Osteocyte (in vitro differentiated cells): ENCODE measurements at regions not wholly inside any gene's neighbourhood (a gene's known extent, or its start where the extent isn't known, plus 50 kb on each side); places are given as distances from the start of the nearest gene placed in this dataset.

Source experiments
- DNase-seq: peaks from one replicate; pipeline ENCODE4 v3.0.0; 2021; ENCODE audit warnings: mixed read lengths; ENCODE audit not compliant: unreplicated experiment; ENCODE audit errors: extremely low spot score
- H3K27ac Mint-ChIP-seq: one replicate; pipeline ENCODE4 v1.8.0; 2021; ENCODE audit warnings: mild to moderate bottlenecking, mixed read lengths; ENCODE audit not compliant: unreplicated experiment
- H3K27me3 Mint-ChIP-seq: one replicate; pipeline ENCODE4 v1.8.0; 2021; ENCODE audit warnings: mixed read lengths; ENCODE audit not compliant: unreplicated experiment
- H3K36me3 Mint-ChIP-seq: one replicate; pipeline ENCODE4 v1.8.0; 2021; ENCODE audit warnings: mixed read lengths; ENCODE audit not compliant: unreplicated experiment
- H3K4me1 Mint-ChIP-seq: one replicate; pipeline ENCODE4 v1.8.0; 2021; ENCODE audit warnings: mixed read lengths; ENCODE audit not compliant: unreplicated experiment
- H3K4me3 Mint-ChIP-seq: one replicate; pipeline ENCODE4 v1.8.0; 2021; ENCODE audit warnings: mild to moderate bottlenecking, moderate library complexity, mixed read lengths; ENCODE audit not compliant: unreplicated experiment
- H3K9me3 Mint-ChIP-seq: one replicate; pipeline ENCODE4 v1.8.0; 2021; ENCODE audit warnings: mixed read lengths; ENCODE audit not compliant: unreplicated experiment
- TF ChIP-seq, protein P1 (sequence below): fragments of 200-600 bp; sonication (generic); IDR thresholded peaks from 2 replicates; pipeline ENCODE4 v1.5.0; 2021; ENCODE audit warnings: antibody characterized with exemption, mild to moderate bottlenecking, moderate library complexity

DNA sequence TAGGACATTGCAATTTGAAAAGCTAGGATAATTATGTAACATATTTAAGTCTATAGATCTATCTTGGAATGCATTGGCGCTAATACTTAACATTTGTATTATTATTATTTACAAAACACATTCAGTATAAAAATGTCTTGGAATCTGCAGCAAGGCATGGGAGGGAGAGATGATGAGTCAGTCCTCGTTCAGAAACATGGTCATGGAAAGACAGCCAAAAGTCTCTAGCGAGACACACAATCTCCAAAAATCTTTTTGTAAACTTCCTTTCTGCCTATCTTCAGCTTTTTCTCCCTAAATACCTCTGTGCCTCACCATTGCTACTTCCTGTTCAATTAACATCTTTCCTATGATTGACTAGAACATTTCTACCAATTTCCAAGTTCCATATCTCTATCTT lies 188.4 kb upstream of the CACNA2D1 start:
- Mint-ChIP-seq H3K27me3 (peaks cover 27% of the 10 kb centered on the region), H3K36me3 (no peaks in the 10 kb centered on the region), H3K4me1 (no peaks in the 10 kb centered on the region), H3K9me3 (no peaks in the 10 kb centered on the region), H3K27ac (no peak overlapping the region), H3K4me3 (no peak overlapping the region)
- no peak for DNase-seq
- TF ChIP-seq, protein P1, sequence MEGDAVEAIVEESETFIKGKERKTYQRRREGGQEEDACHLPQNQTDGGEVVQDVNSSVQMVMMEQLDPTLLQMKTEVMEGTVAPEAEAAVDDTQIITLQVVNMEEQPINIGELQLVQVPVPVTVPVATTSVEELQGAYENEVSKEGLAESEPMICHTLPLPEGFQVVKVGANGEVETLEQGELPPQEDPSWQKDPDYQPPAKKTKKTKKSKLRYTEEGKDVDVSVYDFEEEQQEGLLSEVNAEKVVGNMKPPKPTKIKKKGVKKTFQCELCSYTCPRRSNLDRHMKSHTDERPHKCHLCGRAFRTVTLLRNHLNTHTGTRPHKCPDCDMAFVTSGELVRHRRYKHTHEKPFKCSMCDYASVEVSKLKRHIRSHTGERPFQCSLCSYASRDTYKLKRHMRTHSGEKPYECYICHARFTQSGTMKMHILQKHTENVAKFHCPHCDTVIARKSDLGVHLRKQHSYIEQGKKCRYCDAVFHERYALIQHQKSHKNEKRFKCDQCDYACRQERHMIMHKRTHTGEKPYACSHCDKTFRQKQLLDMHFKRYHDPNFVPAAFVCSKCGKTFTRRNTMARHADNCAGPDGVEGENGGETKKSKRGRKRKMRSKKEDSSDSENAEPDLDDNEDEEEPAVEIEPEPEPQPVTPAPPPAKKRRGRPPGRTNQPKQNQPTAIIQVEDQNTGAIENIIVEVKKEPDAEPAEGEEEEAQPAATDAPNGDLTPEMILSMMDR, result no peak

DNA sequence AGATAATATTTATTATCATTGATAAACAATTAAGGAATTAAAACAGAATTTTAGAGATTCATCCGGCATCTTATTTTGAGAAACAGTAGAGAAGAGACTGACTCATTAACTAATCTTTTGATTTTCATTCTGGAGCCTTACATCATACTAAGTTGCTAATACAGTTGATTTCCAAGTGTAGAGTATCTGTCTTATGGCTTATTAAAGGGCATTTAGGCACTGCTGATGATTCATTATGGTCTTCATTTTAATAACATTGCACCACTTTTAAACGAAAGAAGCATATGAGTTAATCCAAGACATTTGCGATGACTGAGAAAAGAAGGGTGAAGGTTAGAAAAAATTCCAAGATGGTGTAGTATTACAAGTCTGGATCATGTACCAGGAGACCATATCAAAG lies 186.0 kb upstream of the CACNA2D1 start:
- TF ChIP-seq, protein P1, result no peak
- Mint-ChIP-seq H3K4me1 (no peaks in the 10 kb centered on the region), H3K36me3 (no peaks in the 10 kb centered on the region), H3K4me3 (no peak overlapping the region), H3K9me3 (no peaks in the 10 kb centered on the region), H3K27me3 (peaks cover 13% of the 10 kb centered on the region), H3K27ac (no peak overlapping the region)
- DNase-seq, result no peak

DNA sequence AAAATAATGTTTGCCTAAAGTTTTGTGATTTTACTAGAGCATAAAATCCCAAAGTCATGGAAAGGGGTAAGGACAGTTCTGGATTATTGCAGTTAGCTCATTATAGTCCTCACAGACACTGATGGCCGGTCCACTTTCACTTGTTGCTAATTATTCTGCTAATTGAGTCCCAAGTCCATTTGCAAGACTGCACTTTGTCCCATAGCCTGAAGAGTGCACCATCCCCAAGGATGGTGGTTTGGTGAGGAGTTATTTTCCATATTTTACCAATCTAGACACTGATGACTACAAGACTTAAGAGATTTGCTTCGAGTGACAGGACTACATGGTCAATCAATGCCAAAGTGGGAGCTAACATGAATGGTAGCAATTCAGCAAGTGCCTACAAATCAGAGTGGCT lies 181.8 kb upstream of the CACNA2D1 start:
- peaks cover 6% of the 10 kb centered on the region for H3K27me3 Mint-ChIP-seq
- H3K4me1 Mint-ChIP-seq, result no peaks in the 10 kb centered on the region
- TF ChIP-seq, protein P1, result no peak
- no peak overlapping the region for H3K27ac Mint-ChIP-seq
- no peak for DNase-seq
- no peak overlapping the region for H3K4me3 Mint-ChIP-seq
- peaks cover 9% of the 10 kb centered on the region for H3K9me3 Mint-ChIP-seq
- no peaks in the 10 kb centered on the region for H3K36me3 Mint-ChIP-seq

DNA sequence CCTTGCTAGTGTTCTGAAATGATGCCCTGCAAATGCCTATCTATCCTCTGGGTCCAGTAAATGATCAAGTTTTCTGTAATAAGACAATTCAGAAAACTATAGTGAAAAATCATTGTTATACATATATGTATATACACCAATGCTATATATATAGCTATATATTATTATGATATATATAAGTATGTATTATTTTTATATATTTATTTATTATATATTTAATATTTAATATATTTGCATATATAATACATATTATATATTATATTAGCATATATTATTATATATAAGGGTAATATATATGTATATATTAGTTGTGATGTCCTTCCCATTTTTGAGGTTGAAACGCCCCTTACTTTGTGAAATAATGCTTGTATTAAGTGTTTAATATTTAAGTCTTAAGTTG lies 181.4 kb upstream of the CACNA2D1 start:
- no peaks in the 10 kb centered on the region for H3K4me1 Mint-ChIP-seq
- H3K27ac Mint-ChIP-seq, result no peak overlapping the region
- no peak overlapping the region for H3K4me3 Mint-ChIP-seq
- H3K36me3 Mint-ChIP-seq, result no peaks in the 10 kb centered on the region
- DNase-seq, result no peak
- peaks cover 9% of the 10 kb centered on the region for H3K9me3 Mint-ChIP-seq
- TF ChIP-seq, protein P1, result no peak
- H3K27me3 Mint-ChIP-seq, result peaks cover 6% of the 10 kb centered on the region

DNA sequence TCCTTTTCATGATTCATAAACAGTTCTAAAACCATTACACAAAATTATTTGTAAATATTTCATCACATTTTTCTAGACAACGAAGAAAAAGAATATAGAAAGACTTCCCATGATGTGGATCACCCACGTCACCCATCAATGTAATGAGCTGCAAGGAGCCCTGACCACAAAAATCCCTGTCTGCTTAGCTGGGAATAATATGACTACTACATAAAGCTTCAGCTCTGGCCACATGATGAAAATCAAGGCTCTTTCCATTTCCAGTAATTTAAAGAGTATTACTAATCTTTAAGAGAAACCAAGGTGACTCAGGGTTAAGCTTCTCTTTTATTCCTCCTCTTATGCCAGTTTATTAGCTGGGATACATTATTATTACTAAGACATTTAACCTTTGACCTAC lies 180.8 kb upstream of the CACNA2D1 start:
- Mint-ChIP-seq H3K4me3 (no peak overlapping the region), H3K4me1 (no peaks in the 10 kb centered on the region), H3K36me3 (no peaks in the 10 kb centered on the region), H3K27me3 (peaks cover 6% of the 10 kb centered on the region), H3K9me3 (peaks cover 9% of the 10 kb centered on the region), H3K27ac (no peak overlapping the region)
- DNase-seq, result no peak
- TF ChIP-seq, protein P1, result no peak
